H1 (cell line): ENCODE measurements at regions not wholly inside any gene's neighbourhood (a gene's known extent, or its start where the extent isn't known, plus 50 kb on each side); places are given as distances from the start of the nearest gene placed in this dataset.

ENCODE experiments used
- CTCF ChIA-PET: fragments of 300-600 bp; sonication (Branson Sonifier 250); formaldehyde crosslinking; loops from one replicate; lab custom pipeline; 2021; ENCODE audit not compliant: partially characterized antibody; lab: Charles Lee
- POLR2A ChIA-PET: fragments of 300-600 bp; sonication (Branson Sonifier 250); formaldehyde crosslinking; loops from one replicate; lab custom pipeline; 2021; ENCODE audit warnings: inconsistent platforms; ENCODE audit not compliant: partially characterized antibody; lab: Charles Lee
- DNase-seq, 2 experiments: peaks; one replicate each; pipeline versions ENCODE4 v3.0.0 to v3.0.0-alpha.2; 2010 to 2022; ENCODE audit warnings: low spot score in 2 of 2, low read depth in 1 of 2, mixed read lengths in 1 of 2
- FAIRE-seq: peaks from 2 replicates; lab custom pipeline; 2011; peaks lifted over from hg19 to GRCh38; lab: Jason Lieb, UNC
- H2AFZ ChIP-seq: 2 replicates; pipeline ENCODE4 v1.8.1; 2012; ENCODE audit warnings: low read length, inconsistent platforms
- H2AK5ac ChIP-seq: 2 replicates; pipeline ENCODE4 v1.6.1; 2013; ENCODE audit warnings: low read depth, low read length
- H2BK120ac ChIP-seq: replicated peaks from 2 replicates; pipeline ENCODE3; 2013; ENCODE audit warnings: low read depth, low read length, inconsistent platforms
- H2BK12ac ChIP-seq: 2 replicates; pipeline ENCODE4 v1.6.1; 2013; ENCODE audit warnings: low read depth, low read length
- H2BK15ac ChIP-seq: 2 replicates; pipeline ENCODE4 v1.6.1; 2013; ENCODE audit warnings: low read length
- H2BK20ac ChIP-seq: 2 replicates; pipeline ENCODE4 v1.6.1; 2013; ENCODE audit warnings: low read length
- H2BK5ac ChIP-seq: 2 replicates; pipeline ENCODE4 v1.6.1; 2013; ENCODE audit warnings: low read depth, low read length
- H3K14ac ChIP-seq: 2 replicates; pipeline ENCODE4 v1.6.1; 2013; ENCODE audit warnings: inconsistent platforms; ENCODE audit not compliant: insufficient read length
- H3K18ac ChIP-seq: 2 replicates; pipeline ENCODE4 v1.6.1; 2013; ENCODE audit warnings: low read length; ENCODE audit errors: extremely low read depth
- H3K23ac ChIP-seq: 2 replicates; pipeline ENCODE4 v1.6.1; 2013; ENCODE audit warnings: inconsistent platforms; ENCODE audit not compliant: insufficient read length
- H3K23me2 ChIP-seq: 2 replicates; pipeline ENCODE4 v1.6.1; 2013; ENCODE audit warnings: low read depth, low read length
- H3K27ac ChIP-seq: 2 replicates; pipeline ENCODE4 v1.6.1; 2011; ENCODE audit warnings: low read depth, low read length, inconsistent platforms
- H3K27me3 ChIP-seq, 4 experiments: replicated peaks in 1 of 4; 1 replicate in 1 of 4; 2 replicates in 3 of 4; pipeline versions ENCODE4 v1.6.1 to v1.8.1; 2011 to 2013; ENCODE audit warnings: low read length in 3 of 4, mild to moderate bottlenecking in 3 of 4, inconsistent platforms in 2 of 4, mixed read lengths in 2 of 4, moderate library complexity in 1 of 4; ENCODE audit not compliant: control insufficient read depth in 3 of 4, insufficient read depth in 3 of 4; ENCODE audit errors: extremely low read depth in 1 of 4
- H3K36me3 ChIP-seq, 4 experiments: 2 replicates each; pipeline versions ENCODE4 v1.6.1 to v1.8.1; 2011 to 2013; ENCODE audit warnings: mild to moderate bottlenecking in 4 of 4, low read length in 3 of 4, moderate library complexity in 2 of 4, control low read depth in 1 of 4, inconsistent platforms in 1 of 4; ENCODE audit not compliant: insufficient read depth in 4 of 4, control insufficient read depth in 2 of 4
- H3K4ac ChIP-seq: replicated peaks from 2 replicates; pipeline ENCODE3; 2013; ENCODE audit warnings: low read length, low read depth, mixed read lengths, inconsistent platforms; ENCODE audit not compliant: insufficient read length
- H3K4me1 ChIP-seq, 4 experiments: replicated peaks in 1 of 4; 1 replicate in 1 of 4; 2 replicates in 3 of 4; pipeline versions ENCODE4 v1.6.1 to v1.8.1; 2011 to 2013; ENCODE audit warnings: low read length in 3 of 4, inconsistent platforms in 2 of 4, mixed read lengths in 1 of 4; ENCODE audit not compliant: insufficient read depth in 4 of 4, control insufficient read depth in 3 of 4
- H3K4me2 ChIP-seq, 2 experiments: 2 replicates each; pipeline versions ENCODE4 v1.6.1 to v1.8.1; 2011 to 2013; ENCODE audit warnings: low read depth in 2 of 2, low read length in 2 of 2, control low read depth in 1 of 2, inconsistent platforms in 1 of 2, mild to moderate bottlenecking in 1 of 2; ENCODE audit not compliant: insufficient read depth in 1 of 2
- H3K4me3 ChIP-seq, 4 experiments: fragments of 200-600, 300-600 bp in 1 of 4; sonication (generic), shearing (Covaris generic), sonication (Bioruptor Twin) in 1 of 4; 2 replicates each; pipeline versions ENCODE4 v1.5.1 to v1.8.1; 2011 to 2016; ENCODE audit warnings: low read length in 4 of 4, low read depth in 3 of 4, control low read depth in 2 of 4, inconsistent platforms in 2 of 4, mild to moderate bottlenecking in 2 of 4, mixed read lengths in 1 of 4, moderate library complexity in 1 of 4; ENCODE audit not compliant: insufficient read depth in 2 of 4; ENCODE audit errors: extremely low read depth in 1 of 4
- H3K56ac ChIP-seq: replicated peaks from 2 replicates; pipeline ENCODE3; 2013; ENCODE audit warnings: low read depth, mild to moderate bottlenecking, mixed read lengths, low read length, inconsistent platforms; ENCODE audit not compliant: insufficient read length
- H3K79me1 ChIP-seq: 2 replicates; pipeline ENCODE4 v1.6.1; 2013; ENCODE audit warnings: low read depth, low read length, control low read depth
- H3K79me2 ChIP-seq, 2 experiments: 2 replicates each; pipeline versions ENCODE4 v1.6.1 to v1.8.1; 2012 to 2013; ENCODE audit warnings: low read length in 2 of 2, mild to moderate bottlenecking in 2 of 2, inconsistent platforms in 1 of 2; ENCODE audit not compliant: insufficient read depth in 2 of 2, control insufficient read depth in 1 of 2
- H3K9ac ChIP-seq, 4 experiments: replicated peaks in 1 of 4; 1 replicate in 1 of 4; 2 replicates in 3 of 4; pipeline versions ENCODE4 v1.6.1 to v1.8.1; 2011 to 2013; ENCODE audit warnings: low read depth in 3 of 4, low read length in 3 of 4, control low read depth in 2 of 4, mild to moderate bottlenecking in 2 of 4, moderate library complexity in 2 of 4, inconsistent platforms in 1 of 4; ENCODE audit errors: extremely low read depth in 1 of 4
- H3K9me3 ChIP-seq, 2 experiments: 2 replicates each; pipeline versions ENCODE4 v1.6.1 to v1.8.1; 2012 to 2013; ENCODE audit warnings: mild to moderate bottlenecking in 2 of 2, moderate library complexity in 2 of 2, control low read depth in 1 of 2, inconsistent platforms in 1 of 2, low read depth in 1 of 2, low read length in 1 of 2, mixed read lengths in 1 of 2; ENCODE audit not compliant: insufficient read depth in 2 of 2
- H4K20me1 ChIP-seq, 2 experiments: replicated peaks in 1 of 2; 2 replicates each; pipeline versions ENCODE3 to v1.8.1; 2011 to 2013; ENCODE audit warnings: inconsistent platforms in 2 of 2, low read length in 2 of 2, mild to moderate bottlenecking in 1 of 2; ENCODE audit not compliant: insufficient read depth in 2 of 2, control insufficient read depth in 1 of 2
- H4K5ac ChIP-seq: 2 replicates; pipeline ENCODE4 v1.6.1; 2013; ENCODE audit warnings: low read length, low read depth, mixed read lengths, inconsistent platforms; ENCODE audit not compliant: insufficient read length
- H4K8ac ChIP-seq: 2 replicates; pipeline ENCODE4 v1.8.0; 2013; ENCODE audit warnings: mild to moderate bottlenecking, moderate library complexity, low read length, inconsistent platforms; ENCODE audit not compliant: insufficient read depth; ENCODE audit errors: extremely low read depth
- H4K91ac ChIP-seq: replicated peaks from 2 replicates; pipeline ENCODE3; 2013; ENCODE audit warnings: low read length, mixed read lengths, inconsistent platforms; ENCODE audit not compliant: insufficient read length
- CHD2 ChIP-seq: IDR thresholded peaks from 2 replicates; pipeline ENCODE4 v1.6.1; 2012; ENCODE audit warnings: low read length, improper control_type of control experiment
- FOSL1 ChIP-seq: IDR thresholded peaks from 2 replicates; pipeline ENCODE4 v1.6.1; 2011; ENCODE audit warnings: mild to moderate bottlenecking, low read depth, low read length, moderate library complexity; ENCODE audit not compliant: insufficient read depth
- KDM5A ChIP-seq: fragments of 200-600 bp; IDR thresholded peaks from 2 replicates; pipeline ENCODE4 v1.7.1; 2012; ENCODE audit warnings: mild to moderate bottlenecking, low read length, inconsistent platforms, mixed read lengths
- NRF1 ChIP-seq: IDR thresholded peaks from 2 replicates; pipeline ENCODE4 v1.6.1; 2011; ENCODE audit warnings: mild to moderate bottlenecking, low read depth, low read length, improper control_type of control experiment
- POU5F1 ChIP-seq: IDR thresholded peaks from 2 replicates; pipeline ENCODE4 v1.6.1; 2011; ENCODE audit warnings: low read depth, mild to moderate bottlenecking, low read length, moderate library complexity
- SP1 ChIP-seq: IDR thresholded peaks from 2 replicates; pipeline ENCODE4 v1.6.1; 2011; ENCODE audit warnings: low read depth, low read length
- USF2 ChIP-seq: IDR thresholded peaks from 2 replicates; pipeline ENCODE4 v1.6.1; 2011; ENCODE audit warnings: low read length, improper control_type of control experiment
- WGBS, 2 experiments: shearing (Covaris generic) in 1 of 2; methylation state at CpG; one replicate each; pipeline versions ENCODE4 v1.1.6 to v1.1.7; 2013 to 2015; ENCODE audit warnings: low lambda C conversion rate in 2 of 2, mixed read lengths in 2 of 2, inconsistent platforms in 1 of 2, low coverage in 1 of 2, missing lambda C conversion rate in 1 of 2; ENCODE audit not compliant: insufficient replicate concordance in 2 of 2, insufficient coverage in 1 of 2, insufficient read length in 1 of 2; ENCODE audit errors: extremely low coverage in 1 of 2, missing lambda C conversion rate in 1 of 2; 5-methylcytosine and 5-hydroxymethylcytosine counted together

- Histone ChIP-seq H3K79me1 (no peaks in the 10 kb centered on the region), H2BK12ac (no peak overlapping the region), H3K27ac (no peak overlapping the region), H3K79me2 (no peaks in the 10 kb centered on the region), H4K5ac (no peak overlapping the region), H2BK15ac (no peak overlapping the region), H3K4ac (no peak overlapping the region), H4K8ac (no peak overlapping the region), H3K23me2 (peaks cover 2% of the 10 kb centered on the region; the same call in 1 of the 2 replicates), H3K56ac (no peak overlapping the region), H3K4me3 (no peak overlapping the region), H3K27me3 (no peaks in the 10 kb centered on the region), H3K36me3 (no peaks in the 10 kb centered on the region; a peak in 2 of 8 replicates), H3K23ac (no peak overlapping the region), H4K20me1 (no peaks in the 10 kb centered on the region), H3K9ac (no peak overlapping the region), H2AFZ (no peak overlapping the region), H3K14ac (no peak overlapping the region), H2BK5ac (no peak overlapping the region), H3K18ac (no peak overlapping the region), H3K4me1 (no peaks in the 10 kb centered on the region), H2BK20ac (no peak overlapping the region), H3K4me2 (no peak overlapping the region), H4K91ac (no peak overlapping the region), H3K9me3 (peaks cover 14 to 25% of the 10 kb centered on the region in 2 experiments), H2AK5ac (no peak overlapping the region), H2BK120ac (no peak overlapping the region)
- ChIA-PET CTCF (no interaction called here), POLR2A (no interaction called here)
- DNase-seq, result no peak
- 92% methylated on average over 4 of the region's 4 CpGs; no CpG with 5 or more reads in 1 of the 2 experiments for WGBS, 2 experiments
- no peak for FAIRE-seq
- TF ChIP-seq FOSL1 (no peak), USF2 (no peak), KDM5A (no peak), POU5F1 (no peak), CHD2 (no peak), SP1 (no peak), NRF1 (no peak)
These were observed 272.8 kb upstream of the TBX18 start for GRCh38 chr6:85037221-85037620.
